T-helper 17 cell (primary cell): ENCODE measurements at regions not wholly inside any gene's neighbourhood (a gene's known extent, or its start where the extent isn't known, plus 50 kb on each side); places are given as distances from the start of the nearest gene placed in this dataset.

Source experiments
- ATAC-seq: fragments of 150-1000 bp; cut with Tn5 transposase; 2 replicates; pipeline ENCODE4 v1.10.0; 2021; ENCODE audit warnings: mild to moderate bottlenecking, moderate library complexity
- DNase-seq, 3 donors: peaks; one replicate each; pipeline versions ENCODE4 v3.0.0 to v3.0.0-alpha.2; 2020 to 2021
- H3K9me3 ChIP-seq: one replicate; pipeline ENCODE4 v1.7.0; 2013; ENCODE audit warnings: low read length, mild to moderate bottlenecking; ENCODE audit not compliant: control insufficient read depth, poor library complexity, severe bottlenecking
- H3K27ac Mint-ChIP-seq: one replicate; pipeline ENCODE4 v1.8.0; 2022; ENCODE audit warnings: mild to moderate bottlenecking, moderate library complexity, mixed read lengths
- H3K27me3 Mint-ChIP-seq: one replicate; pipeline ENCODE4 v1.8.0; 2022; ENCODE audit warnings: mixed read lengths
- H3K36me3 Mint-ChIP-seq: one replicate; pipeline ENCODE4 v1.8.0; 2022; ENCODE audit warnings: low read depth, mixed read lengths
- H3K4me1 Mint-ChIP-seq: one replicate; pipeline ENCODE4 v1.8.0; 2022; ENCODE audit warnings: mild to moderate bottlenecking, mixed read lengths
- H3K4me3 Mint-ChIP-seq: one replicate; pipeline ENCODE4 v1.8.0; 2022; ENCODE audit warnings: mild to moderate bottlenecking, moderate library complexity, mixed read lengths

- no peaks in the 10 kb centered on the region for H3K4me1 Mint-ChIP-seq
- peaks cover 2% of the 10 kb centered on the region for H3K9me3 ChIP-seq
- H3K36me3 Mint-ChIP-seq = no peaks in the 10 kb centered on the region
- H3K27ac Mint-ChIP-seq = no peak overlapping the region
- no peak for DNase-seq
- no peak for ATAC-seq
- no peaks in the 10 kb centered on the region for H3K27me3 Mint-ChIP-seq
- no peak overlapping the region for H3K4me3 Mint-ChIP-seq
These were observed 595.1 kb upstream of the ARPP21 start for GRCh38 chr3:35044190-35044589.

- H3K36me3 Mint-ChIP-seq = no peaks in the 10 kb centered on the region
- no peak overlapping the region for H3K4me3 Mint-ChIP-seq
- H3K9me3 ChIP-seq = peaks cover 2% of the 10 kb centered on the region
- DNase-seq (no peak), ATAC-seq (no peak)
- no peaks in the 10 kb centered on the region for H3K4me1 Mint-ChIP-seq
- no peak overlapping the region for H3K27ac Mint-ChIP-seq
- no peaks in the 10 kb centered on the region for H3K27me3 Mint-ChIP-seq
These were observed 594.2 kb upstream of the ARPP21 start for GRCh38 chr3:35045118-35045517.

- H3K9me3 ChIP-seq = no peaks in the 10 kb centered on the region
- Mint-ChIP-seq H3K4me1 (no peaks in the 10 kb centered on the region), H3K4me3 (no peak overlapping the region), H3K36me3 (no peaks in the 10 kb centered on the region), H3K27me3 (no peaks in the 10 kb centered on the region), H3K27ac (no peak overlapping the region)
- DNase-seq = no peak
- ATAC-seq = no peak
These were observed 574.6 kb upstream of the ARPP21 start for GRCh38 chr3:35064761-35065160.

GRCh38 chr3:35065891-35066290 lies 573.4 kb upstream of the ARPP21 start:
- H3K27ac Mint-ChIP-seq = no peak overlapping the region
- no peaks in the 10 kb centered on the region for H3K9me3 ChIP-seq
- no peak overlapping the region for H3K4me3 Mint-ChIP-seq
- H3K27me3 Mint-ChIP-seq = no peaks in the 10 kb centered on the region
- ATAC-seq = no peak
- DNase-seq = no peak
- H3K36me3 Mint-ChIP-seq = no peaks in the 10 kb centered on the region
- H3K4me1 Mint-ChIP-seq = no peaks in the 10 kb centered on the region

GRCh38 chr3:35067750-35068149 lies 571.6 kb upstream of the ARPP21 start:
- no peak overlapping the region for H3K4me3 Mint-ChIP-seq
- ATAC-seq = no peak
- H3K9me3 ChIP-seq = no peaks in the 10 kb centered on the region
- H3K27ac Mint-ChIP-seq = no peak overlapping the region
- no peak for DNase-seq
- H3K4me1 Mint-ChIP-seq = no peaks in the 10 kb centered on the region
- H3K27me3 Mint-ChIP-seq = no peaks in the 10 kb centered on the region
- no peaks in the 10 kb centered on the region for H3K36me3 Mint-ChIP-seq

GRCh38 chr3:35070088-35070487 lies 569.2 kb upstream of the ARPP21 start:
- no peaks in the 10 kb centered on the region for H3K36me3 Mint-ChIP-seq
- ATAC-seq (no peak), DNase-seq (no peak)
- H3K27me3 Mint-ChIP-seq = no peaks in the 10 kb centered on the region
- H3K9me3 ChIP-seq = no peaks in the 10 kb centered on the region
- no peaks in the 10 kb centered on the region for H3K4me1 Mint-ChIP-seq
- no peak overlapping the region for H3K27ac Mint-ChIP-seq
- H3K4me3 Mint-ChIP-seq = no peak overlapping the region

GRCh38 chr3:35071772-35072171 lies 567.6 kb upstream of the ARPP21 start:
- H3K9me3 ChIP-seq = no peaks in the 10 kb centered on the region
- no peak overlapping the region for H3K27ac Mint-ChIP-seq
- ATAC-seq (no peak), DNase-seq (no peak)
- H3K27me3 Mint-ChIP-seq = no peaks in the 10 kb centered on the region
- no peak overlapping the region for H3K4me3 Mint-ChIP-seq
- H3K36me3 Mint-ChIP-seq = no peaks in the 10 kb centered on the region
- H3K4me1 Mint-ChIP-seq = no peaks in the 10 kb centered on the region

- Mint-ChIP-seq H3K27ac (no peak overlapping the region), H3K27me3 (no peaks in the 10 kb centered on the region), H3K4me1 (no peaks in the 10 kb centered on the region), H3K4me3 (no peak overlapping the region), H3K36me3 (no peaks in the 10 kb centered on the region)
- H3K9me3 ChIP-seq = no peaks in the 10 kb centered on the region
- DNase-seq = no peak
- ATAC-seq = no peak
These were observed 560.5 kb upstream of the ARPP21 start for GRCh38 chr3:35078780-35079179.

GRCh38 chr3:35079403-35079802 lies 559.9 kb upstream of the ARPP21 start:
- Mint-ChIP-seq H3K4me1 (no peaks in the 10 kb centered on the region), H3K36me3 (no peaks in the 10 kb centered on the region), H3K4me3 (no peak overlapping the region), H3K27ac (no peak overlapping the region), H3K27me3 (no peaks in the 10 kb centered on the region)
- DNase-seq = no peak
- no peak for ATAC-seq
- no peaks in the 10 kb centered on the region for H3K9me3 ChIP-seq

- Mint-ChIP-seq H3K27ac (no peak overlapping the region), H3K4me3 (no peak overlapping the region), H3K4me1 (no peaks in the 10 kb centered on the region), H3K36me3 (no peaks in the 10 kb centered on the region), H3K27me3 (no peaks in the 10 kb centered on the region)
- ATAC-seq = no peak
- no peak for DNase-seq
- H3K9me3 ChIP-seq = no peaks in the 10 kb centered on the region
These were observed 557.4 kb upstream of the ARPP21 start for GRCh38 chr3:35081899-35082298.

GRCh38 chr3:35088943-35089342 lies 550.4 kb upstream of the ARPP21 start:
- H3K4me3 Mint-ChIP-seq = no peak overlapping the region
- no peaks in the 10 kb centered on the region for H3K36me3 Mint-ChIP-seq
- no peaks in the 10 kb centered on the region for H3K4me1 Mint-ChIP-seq
- H3K27me3 Mint-ChIP-seq = no peaks in the 10 kb centered on the region
- no peak overlapping the region for H3K27ac Mint-ChIP-seq
- H3K9me3 ChIP-seq = no peaks in the 10 kb centered on the region
- ATAC-seq (no peak), DNase-seq (no peak)

GRCh38 chr3:35114686-35115085 lies 524.6 kb upstream of the ARPP21 start:
- no peak for DNase-seq
- H3K4me3 Mint-ChIP-seq = no peak overlapping the region

GRCh38 chr3:35120026-35120425 lies 519.3 kb upstream of the ARPP21 start:
- ATAC-seq = no peak
- H3K36me3 Mint-ChIP-seq = no peaks in the 10 kb centered on the region

More at GRCh38 chr3:35114686-35115085, 524.6 kb upstream of the ARPP21 start:
- no peaks in the 10 kb centered on the region for H3K9me3 ChIP-seq
- Mint-ChIP-seq H3K27me3 (no peaks in the 10 kb centered on the region), H3K36me3 (no peaks in the 10 kb centered on the region), H3K4me1 (no peaks in the 10 kb centered on the region), H3K27ac (no peak overlapping the region)
- ATAC-seq = no peak

GRCh38 chr3:35137612-35138011 lies 501.7 kb upstream of the ARPP21 start:
- H3K9me3 ChIP-seq = no peaks in the 10 kb centered on the region
- ATAC-seq (no peak), DNase-seq (no peak)
- Mint-ChIP-seq H3K27ac (no peak overlapping the region), H3K36me3 (no peaks in the 10 kb centered on the region), H3K27me3 (no peaks in the 10 kb centered on the region), H3K4me3 (no peak overlapping the region), H3K4me1 (no peaks in the 10 kb centered on the region)

More at GRCh38 chr3:35120026-35120425, 519.3 kb upstream of the ARPP21 start:
- Mint-ChIP-seq H3K4me3 (no peak overlapping the region), H3K27ac (no peak overlapping the region), H3K27me3 (no peaks in the 10 kb centered on the region), H3K4me1 (no peaks in the 10 kb centered on the region)
- no peaks in the 10 kb centered on the region for H3K9me3 ChIP-seq
- DNase-seq = no peak

- Mint-ChIP-seq H3K4me1 (no peaks in the 10 kb centered on the region), H3K27me3 (no peaks in the 10 kb centered on the region), H3K36me3 (no peaks in the 10 kb centered on the region), H3K27ac (no peak overlapping the region), H3K4me3 (no peak overlapping the region)
- no peaks in the 10 kb centered on the region for H3K9me3 ChIP-seq
- no peak for DNase-seq
- no peak for ATAC-seq
These were observed 497.9 kb upstream of the ARPP21 start for GRCh38 chr3:35141406-35141805.
